ENCODE measurements at regions not wholly inside any gene's neighbourhood (a gene's known extent, or its start where the extent isn't known, plus 50 kb on each side); places are given as distances from the start of the nearest gene placed in this dataset.

- POLR2A ChIA-PET, result no interaction called here
These were observed 383.1 kb upstream of the VSTM2A start for GRCh38 chr7:54159088-54159487.

GRCh38 chr7:54161621-54162020 lies 380.6 kb upstream of the VSTM2A start:
- no peak overlapping the region for H3K4me3 Mint-ChIP-seq
- H3K27me3 Mint-ChIP-seq, result no peaks in the 10 kb centered on the region
- H3K27ac Mint-ChIP-seq, result no peak overlapping the region
- peaks cover 6% of the 10 kb centered on the region for H3K9me3 Mint-ChIP-seq
- POLR2A ChIA-PET, result no interaction called here
- intact Hi-C loops (cut with micrococcal nuclease), result no loop called here
- no peaks in the 10 kb centered on the region for H3K36me3 Mint-ChIP-seq (ENCODE audit: low read depth)
- TF ChIP-seq, protein P1, sequence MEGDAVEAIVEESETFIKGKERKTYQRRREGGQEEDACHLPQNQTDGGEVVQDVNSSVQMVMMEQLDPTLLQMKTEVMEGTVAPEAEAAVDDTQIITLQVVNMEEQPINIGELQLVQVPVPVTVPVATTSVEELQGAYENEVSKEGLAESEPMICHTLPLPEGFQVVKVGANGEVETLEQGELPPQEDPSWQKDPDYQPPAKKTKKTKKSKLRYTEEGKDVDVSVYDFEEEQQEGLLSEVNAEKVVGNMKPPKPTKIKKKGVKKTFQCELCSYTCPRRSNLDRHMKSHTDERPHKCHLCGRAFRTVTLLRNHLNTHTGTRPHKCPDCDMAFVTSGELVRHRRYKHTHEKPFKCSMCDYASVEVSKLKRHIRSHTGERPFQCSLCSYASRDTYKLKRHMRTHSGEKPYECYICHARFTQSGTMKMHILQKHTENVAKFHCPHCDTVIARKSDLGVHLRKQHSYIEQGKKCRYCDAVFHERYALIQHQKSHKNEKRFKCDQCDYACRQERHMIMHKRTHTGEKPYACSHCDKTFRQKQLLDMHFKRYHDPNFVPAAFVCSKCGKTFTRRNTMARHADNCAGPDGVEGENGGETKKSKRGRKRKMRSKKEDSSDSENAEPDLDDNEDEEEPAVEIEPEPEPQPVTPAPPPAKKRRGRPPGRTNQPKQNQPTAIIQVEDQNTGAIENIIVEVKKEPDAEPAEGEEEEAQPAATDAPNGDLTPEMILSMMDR (IDR thresholded peaks at IDR 0.05), result no peak
- CTCF ChIA-PET, result no interaction called here
- no peak for ATAC-seq (ENCODE audit: low read depth)
- no peaks in the 10 kb centered on the region for H3K4me1 Mint-ChIP-seq
- no peak for DNase-seq

More at GRCh38 chr7:54159088-54159487, 383.1 kb upstream of the VSTM2A start:
- intact Hi-C loops (cut with micrococcal nuclease), result no loop called here
- Mint-ChIP-seq H3K27ac (no peak overlapping the region), H3K4me3 (no peak overlapping the region), H3K27me3 (no peaks in the 10 kb centered on the region), H3K9me3 (peaks cover 8% of the 10 kb centered on the region), H3K4me1 (no peaks in the 10 kb centered on the region), H3K36me3 (ENCODE audit: low read depth) (no peaks in the 10 kb centered on the region)
- DNase-seq (no peak), ATAC-seq (ENCODE audit: low read depth) (no peak)
- CTCF ChIA-PET, result no interaction called here
- TF ChIP-seq, protein P1 (IDR thresholded peaks at IDR 0.05), result no peak

DNA sequence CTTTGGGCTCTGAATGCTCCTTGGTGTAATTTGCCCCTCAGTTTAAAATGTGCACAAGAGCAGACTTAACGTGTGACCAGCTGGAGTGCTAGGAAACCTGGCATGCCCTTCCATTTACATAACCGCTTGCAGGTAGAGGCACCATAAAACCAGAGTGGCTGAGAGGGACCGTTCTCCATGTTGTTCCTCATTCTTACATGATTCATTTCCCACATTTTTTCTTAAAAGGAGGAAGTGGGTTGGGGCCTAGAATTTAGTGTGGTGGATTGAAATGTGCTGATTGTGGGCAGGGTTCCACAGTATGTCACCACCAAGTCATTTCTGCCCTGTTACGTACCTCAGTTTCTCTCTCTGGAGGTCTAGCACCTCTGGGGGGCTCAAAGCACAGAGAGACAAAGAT lies 375.8 kb upstream of the VSTM2A start:
- TF ChIP-seq, protein P1 (IDR thresholded peaks at IDR 0.05), result no peak

GRCh38 chr7:54179321-54180029 lies 362.7 kb upstream of the VSTM2A start:
- TF ChIP-seq, protein P1 (IDR thresholded peaks at IDR 0.05), result no peak
- DNase-seq (no peak), ATAC-seq (ENCODE audit: low read depth) (no peak)
- Mint-ChIP-seq H3K36me3 (ENCODE audit: low read depth) (no peaks in the 10 kb centered on the region), H3K4me1 (no peaks in the 10 kb centered on the region), H3K9me3 (peaks cover 18% of the 10 kb centered on the region), H3K27ac (no peak overlapping the region), H3K27me3 (no peaks in the 10 kb centered on the region), H3K4me3 (no peak overlapping the region)
- intact Hi-C loops (cut with micrococcal nuclease), result no loop called here
- ChIA-PET POLR2A (no interaction called here), CTCF (no interaction called here)

More for the DNA sequence above, 375.8 kb upstream of the VSTM2A start:
- DNase-seq, result no peak
- Mint-ChIP-seq H3K27me3 (no peaks in the 10 kb centered on the region), H3K27ac (no peak overlapping the region), H3K9me3 (no peaks in the 10 kb centered on the region), H3K36me3 (ENCODE audit: low read depth) (no peaks in the 10 kb centered on the region), H3K4me3 (no peak overlapping the region), H3K4me1 (no peaks in the 10 kb centered on the region)
- intact Hi-C loops (cut with micrococcal nuclease), result no loop called here
- ATAC-seq (ENCODE audit: low read depth), result no peak
- ChIA-PET POLR2A (no interaction called here), CTCF (no interaction called here)

- H3K36me3 Mint-ChIP-seq (ENCODE audit: low read depth), result no peaks in the 10 kb centered on the region
- TF ChIP-seq, protein P1 (IDR thresholded peaks at IDR 0.05), result no peak
- ATAC-seq (ENCODE audit: low read depth) (no peak), DNase-seq (no peak)
- peaks cover 18% of the 10 kb centered on the region for H3K9me3 Mint-ChIP-seq
- no peaks in the 10 kb centered on the region for H3K4me1 Mint-ChIP-seq
- CTCF ChIA-PET, result no interaction called here
- no peak overlapping the region for H3K27ac Mint-ChIP-seq
- POLR2A ChIA-PET, result no interaction called here
- intact Hi-C loops (cut with micrococcal nuclease), result no loop called here
- no peak overlapping the region for H3K4me3 Mint-ChIP-seq
- H3K27me3 Mint-ChIP-seq, result no peaks in the 10 kb centered on the region
These were observed 361.4 kb upstream of the VSTM2A start for GRCh38 chr7:54180796-54181195.

Data from activated B cell treated with CpG ODN at 0.5 μM for 24 hours (primary cell).